ENCODE measurements at regions not wholly inside any gene's neighbourhood (a gene's known extent, or its start where the extent isn't known, plus 50 kb on each side); places are given as distances from the start of the nearest gene placed in this dataset.

DNA sequence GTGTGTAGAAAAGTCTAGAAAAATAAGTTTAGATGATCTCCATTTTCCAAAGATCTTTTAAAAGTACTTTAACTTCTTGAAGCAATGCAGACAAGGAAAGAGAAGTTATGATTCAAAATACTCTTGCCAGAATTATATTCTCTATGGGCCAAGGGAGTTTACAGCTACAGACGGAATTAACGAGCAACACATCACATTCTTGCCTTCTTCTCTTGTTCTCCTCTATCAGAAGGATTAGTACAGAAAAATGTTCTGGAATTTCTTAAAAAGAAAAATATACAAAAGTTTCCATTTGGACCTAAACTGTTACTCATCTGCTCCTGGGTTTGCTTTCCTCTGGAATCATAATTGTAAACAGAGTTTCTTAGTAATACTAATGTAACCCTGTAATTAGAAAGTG, 284.7 kb upstream of the HSF2 start:
- no peak for DNase-seq (ENCODE audit: low read depth in 1 of 2, low spot score in 1 of 2)
- Histone ChIP-seq H3K27ac (replicated peaks) (no peak overlapping the region), H3K4me3 (replicated peaks; ENCODE audit: insufficient read depth, low read length) (no peak overlapping the region), H3K27me3 (ENCODE audit: insufficient read depth, poor library complexity, severe bottlenecking) (no peaks in the 10 kb centered on the region)
- no peak for TF ChIP-seq GABPA (IDR thresholded peaks at IDR 0.05; ENCODE audit: low read depth)
- TF ChIP-seq, protein P1, sequence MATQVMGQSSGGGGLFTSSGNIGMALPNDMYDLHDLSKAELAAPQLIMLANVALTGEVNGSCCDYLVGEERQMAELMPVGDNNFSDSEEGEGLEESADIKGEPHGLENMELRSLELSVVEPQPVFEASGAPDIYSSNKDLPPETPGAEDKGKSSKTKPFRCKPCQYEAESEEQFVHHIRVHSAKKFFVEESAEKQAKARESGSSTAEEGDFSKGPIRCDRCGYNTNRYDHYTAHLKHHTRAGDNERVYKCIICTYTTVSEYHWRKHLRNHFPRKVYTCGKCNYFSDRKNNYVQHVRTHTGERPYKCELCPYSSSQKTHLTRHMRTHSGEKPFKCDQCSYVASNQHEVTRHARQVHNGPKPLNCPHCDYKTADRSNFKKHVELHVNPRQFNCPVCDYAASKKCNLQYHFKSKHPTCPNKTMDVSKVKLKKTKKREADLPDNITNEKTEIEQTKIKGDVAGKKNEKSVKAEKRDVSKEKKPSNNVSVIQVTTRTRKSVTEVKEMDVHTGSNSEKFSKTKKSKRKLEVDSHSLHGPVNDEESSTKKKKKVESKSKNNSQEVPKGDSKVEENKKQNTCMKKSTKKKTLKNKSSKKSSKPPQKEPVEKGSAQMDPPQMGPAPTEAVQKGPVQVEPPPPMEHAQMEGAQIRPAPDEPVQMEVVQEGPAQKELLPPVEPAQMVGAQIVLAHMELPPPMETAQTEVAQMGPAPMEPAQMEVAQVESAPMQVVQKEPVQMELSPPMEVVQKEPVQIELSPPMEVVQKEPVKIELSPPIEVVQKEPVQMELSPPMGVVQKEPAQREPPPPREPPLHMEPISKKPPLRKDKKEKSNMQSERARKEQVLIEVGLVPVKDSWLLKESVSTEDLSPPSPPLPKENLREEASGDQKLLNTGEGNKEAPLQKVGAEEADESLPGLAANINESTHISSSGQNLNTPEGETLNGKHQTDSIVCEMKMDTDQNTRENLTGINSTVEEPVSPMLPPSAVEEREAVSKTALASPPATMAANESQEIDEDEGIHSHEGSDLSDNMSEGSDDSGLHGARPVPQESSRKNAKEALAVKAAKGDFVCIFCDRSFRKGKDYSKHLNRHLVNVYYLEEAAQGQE (IDR thresholded peaks at IDR 0.05; ENCODE audit: insufficient replicate concordance, low read depth) = no peak
- TF ChIP-seq, protein P2, sequence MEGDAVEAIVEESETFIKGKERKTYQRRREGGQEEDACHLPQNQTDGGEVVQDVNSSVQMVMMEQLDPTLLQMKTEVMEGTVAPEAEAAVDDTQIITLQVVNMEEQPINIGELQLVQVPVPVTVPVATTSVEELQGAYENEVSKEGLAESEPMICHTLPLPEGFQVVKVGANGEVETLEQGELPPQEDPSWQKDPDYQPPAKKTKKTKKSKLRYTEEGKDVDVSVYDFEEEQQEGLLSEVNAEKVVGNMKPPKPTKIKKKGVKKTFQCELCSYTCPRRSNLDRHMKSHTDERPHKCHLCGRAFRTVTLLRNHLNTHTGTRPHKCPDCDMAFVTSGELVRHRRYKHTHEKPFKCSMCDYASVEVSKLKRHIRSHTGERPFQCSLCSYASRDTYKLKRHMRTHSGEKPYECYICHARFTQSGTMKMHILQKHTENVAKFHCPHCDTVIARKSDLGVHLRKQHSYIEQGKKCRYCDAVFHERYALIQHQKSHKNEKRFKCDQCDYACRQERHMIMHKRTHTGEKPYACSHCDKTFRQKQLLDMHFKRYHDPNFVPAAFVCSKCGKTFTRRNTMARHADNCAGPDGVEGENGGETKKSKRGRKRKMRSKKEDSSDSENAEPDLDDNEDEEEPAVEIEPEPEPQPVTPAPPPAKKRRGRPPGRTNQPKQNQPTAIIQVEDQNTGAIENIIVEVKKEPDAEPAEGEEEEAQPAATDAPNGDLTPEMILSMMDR (IDR thresholded peaks at IDR 0.05; ENCODE audit: insufficient read depth, low read length) = no peak
- TF ChIP-seq SPI1 (IDR thresholded peaks at IDR 0.05; ENCODE audit: borderline replicate concordance, low read depth) = no peak
- no peak for TF ChIP-seq POLR2AphosphoS5 (IDR thresholded peaks at IDR 0.05; ENCODE audit: low read depth)

GRCh38 chr6:122116119-122116834, 283.2 kb upstream of the HSF2 start:
- TF ChIP-seq, protein P2 (IDR thresholded peaks at IDR 0.05; ENCODE audit: insufficient read depth, low read length) = no peak
- TF ChIP-seq, protein P1 (IDR thresholded peaks at IDR 0.05; ENCODE audit: insufficient replicate concordance, low read depth) = no peak
- no peak for TF ChIP-seq POLR2AphosphoS5 (IDR thresholded peaks at IDR 0.05; ENCODE audit: low read depth)
- TF ChIP-seq GABPA (IDR thresholded peaks at IDR 0.05; ENCODE audit: low read depth) = no peak
- no peak for TF ChIP-seq SPI1 (IDR thresholded peaks at IDR 0.05; ENCODE audit: borderline replicate concordance, low read depth)

DNA sequence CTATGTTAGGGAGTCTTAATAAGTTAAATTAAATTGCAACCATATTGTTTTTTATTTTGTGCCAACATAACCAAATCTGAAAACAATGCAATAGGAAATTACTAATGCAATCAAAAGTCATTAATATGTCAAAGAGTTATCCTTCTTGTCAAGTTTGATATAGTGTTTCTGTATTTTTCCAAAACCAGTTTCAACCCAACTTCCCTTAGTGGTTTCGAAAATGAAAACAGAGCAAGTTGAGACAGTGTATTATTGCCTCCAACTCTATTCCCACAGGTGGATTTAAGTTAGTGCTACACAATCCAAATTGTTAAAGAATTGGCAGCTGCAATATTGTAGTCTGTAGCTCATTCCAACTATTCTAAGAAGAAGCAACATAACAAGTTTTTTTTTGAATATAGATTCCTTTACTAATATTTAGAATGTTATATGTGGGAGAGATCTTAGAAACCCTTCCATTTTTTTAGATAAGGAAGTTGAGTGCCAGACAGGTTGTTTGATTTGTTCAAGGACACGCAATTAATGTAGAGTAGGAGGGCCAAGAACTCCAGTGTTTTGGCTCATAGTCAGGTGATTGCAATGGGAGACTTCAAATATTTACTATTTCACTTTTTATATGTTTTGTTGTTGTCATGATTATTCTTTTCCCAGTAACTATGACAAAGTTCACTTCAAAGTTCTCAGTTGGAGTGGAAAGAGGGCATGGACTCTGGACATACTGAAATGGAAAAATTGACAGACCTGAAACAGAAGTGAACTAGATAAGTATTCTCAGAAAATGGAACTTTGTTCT, 282.4 kb upstream of the HSF2 start:
- no peak overlapping the region for H3K4me3 ChIP-seq (replicated peaks; ENCODE audit: insufficient read depth, low read length)
- DNase-seq (ENCODE audit: low read depth in 1 of 2, low spot score in 1 of 2) = no peak
- TF ChIP-seq GABPA (IDR thresholded peaks at IDR 0.05; ENCODE audit: low read depth) = no peak
- TF ChIP-seq SPI1 (IDR thresholded peaks at IDR 0.05; ENCODE audit: borderline replicate concordance, low read depth) = no peak
- no peak for TF ChIP-seq POLR2AphosphoS5 (IDR thresholded peaks at IDR 0.05; ENCODE audit: low read depth)
- TF ChIP-seq, protein P1 (IDR thresholded peaks at IDR 0.05; ENCODE audit: insufficient replicate concordance, low read depth) = no peak
- TF ChIP-seq, protein P2 (IDR thresholded peaks at IDR 0.05; ENCODE audit: insufficient read depth, low read length) = no peak

More at GRCh38 chr6:122116119-122116834, 283.2 kb upstream of the HSF2 start:
- no peak overlapping the region for H3K27ac ChIP-seq (replicated peaks)
- H3K27me3 ChIP-seq (ENCODE audit: insufficient read depth, poor library complexity, severe bottlenecking) = no peaks in the 10 kb centered on the region
- H3K4me3 ChIP-seq (replicated peaks; ENCODE audit: insufficient read depth, low read length) = no peak overlapping the region
- DNase-seq (ENCODE audit: low read depth in 1 of 2, low spot score in 1 of 2) = no peak

More for the DNA sequence above, 282.4 kb upstream of the HSF2 start:
- Histone ChIP-seq H3K27ac (replicated peaks) (no peak overlapping the region), H3K27me3 (ENCODE audit: insufficient read depth, poor library complexity, severe bottlenecking) (no peaks in the 10 kb centered on the region)
